Astrocyte (in vitro differentiated cells and primary cell): ENCODE measurements at regions not wholly inside any gene's neighbourhood (a gene's known extent, or its start where the extent isn't known, plus 50 kb on each side); places are given as distances from the start of the nearest gene placed in this dataset.

Source experiments
- CTCF ChIP-seq: IDR thresholded peaks from 2 replicates; pipeline ENCODE4 v1.5.1; 2011; ENCODE audit warnings: low read depth, mild to moderate bottlenecking, inconsistent platforms, low read length, moderate library complexity; ENCODE audit not compliant: insufficient read depth
- EZH2 ChIP-seq: IDR thresholded peaks from 2 replicates; pipeline ENCODE4 v1.6.1; 2012; ENCODE audit warnings: mild to moderate bottlenecking, low read length, inconsistent platforms; ENCODE audit not compliant: insufficient read depth

- no peak for TF ChIP-seq CTCF
- no peak for TF ChIP-seq EZH2
These were observed 242.7 kb downstream of the MYLK4 start for GRCh38 chr6:2508071-2508470.
